GM10266 (cell line): ENCODE measurements at regions not wholly inside any gene's neighbourhood (a gene's known extent, or its start where the extent isn't known, plus 50 kb on each side); places are given as distances from the start of the nearest gene placed in this dataset.

ENCODE experiments used
- DNase-seq: peaks from one replicate; pipeline ENCODE4 v3.0.0; 2012; ENCODE audit errors: extremely low spot score
- CTCF ChIP-seq: IDR thresholded peaks from 2 replicates; pipeline ENCODE4 v1.5.1; 2012; ENCODE audit warnings: mild to moderate bottlenecking, low read depth; ENCODE audit not compliant: control insufficient read depth, insufficient read depth; ENCODE audit errors: missing control alignments

GRCh38 chr3:106168962-106169750, 300.3 kb upstream of the CBLB start:
- no peak for DNase-seq
- TF ChIP-seq CTCF: no peak

- no peak for TF ChIP-seq CTCF
- no peak for DNase-seq
These were observed 301.8 kb upstream of the CBLB start for GRCh38 chr3:106170636-106171035.

- no peak for TF ChIP-seq CTCF
- DNase-seq: no peak
These were observed 303.3 kb upstream of the CBLB start for GRCh38 chr3:106172101-106172500.

GRCh38 chr3:106172780-106173179, 304.0 kb upstream of the CBLB start:
- TF ChIP-seq CTCF: no peak
- DNase-seq: peak; percentile 47

- DNase-seq: no peak
- no peak for TF ChIP-seq CTCF
These were observed 306.5 kb upstream of the CBLB start for GRCh38 chr3:106175276-106175675.

- no peak for TF ChIP-seq CTCF
- peak; percentile 51 for DNase-seq
These were observed 307.9 kb upstream of the CBLB start for GRCh38 chr3:106176734-106177133.

GRCh38 chr3:106182950-106183511, 314.2 kb upstream of the CBLB start:
- TF ChIP-seq CTCF: no peak
- no peak for DNase-seq
